GM12873 (cell line): ENCODE measurements at regions not wholly inside any gene's neighbourhood (a gene's known extent, or its start where the extent isn't known, plus 50 kb on each side); places are given as distances from the start of the nearest gene placed in this dataset.

Experiments used
- CTCF ChIP-seq: IDR thresholded peaks from 2 replicates; pipeline ENCODE4 v1.5.1; 2012; ENCODE audit warnings: low read depth, mild to moderate bottlenecking, moderate library complexity, low read length, control low read depth; ENCODE audit not compliant: insufficient read depth; ENCODE audit errors: missing control alignments

DNA sequence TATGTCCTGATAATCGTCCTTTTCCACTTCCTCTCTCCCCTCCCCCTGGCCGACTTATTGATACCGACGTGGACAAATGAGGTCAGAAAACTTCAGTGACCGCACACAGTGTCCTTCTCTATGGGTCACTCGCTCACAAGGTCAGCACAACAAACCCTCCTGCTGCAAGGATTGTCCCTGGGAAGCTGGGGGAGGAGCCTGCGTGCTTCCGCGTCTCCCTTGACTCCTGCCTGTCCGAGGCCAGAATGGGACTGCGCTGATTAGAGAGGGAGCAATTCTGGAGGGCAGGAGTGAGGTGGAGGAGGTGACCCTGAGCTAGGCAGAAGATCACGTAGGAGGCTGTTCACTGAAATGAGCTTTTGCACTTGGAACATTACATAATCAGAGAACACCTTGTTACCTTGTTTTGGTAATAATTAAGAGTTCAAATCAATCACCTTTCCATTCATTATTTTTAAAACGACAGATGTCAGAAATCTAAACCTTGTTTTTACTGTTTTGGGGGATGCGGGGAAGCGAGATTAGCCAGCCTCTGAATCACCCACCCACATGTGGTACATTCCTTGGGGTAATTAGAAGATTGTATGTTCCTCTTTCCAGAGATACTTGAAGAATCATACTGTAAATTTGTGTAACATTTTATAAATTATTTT is 70.6 kb downstream of the CTAGE1 start:
- TF ChIP-seq CTCF = no peak

GRCh38 chr18:22346401-22346952 is 71.2 kb downstream of the CTAGE1 start:
- no peak for TF ChIP-seq CTCF

DNA sequence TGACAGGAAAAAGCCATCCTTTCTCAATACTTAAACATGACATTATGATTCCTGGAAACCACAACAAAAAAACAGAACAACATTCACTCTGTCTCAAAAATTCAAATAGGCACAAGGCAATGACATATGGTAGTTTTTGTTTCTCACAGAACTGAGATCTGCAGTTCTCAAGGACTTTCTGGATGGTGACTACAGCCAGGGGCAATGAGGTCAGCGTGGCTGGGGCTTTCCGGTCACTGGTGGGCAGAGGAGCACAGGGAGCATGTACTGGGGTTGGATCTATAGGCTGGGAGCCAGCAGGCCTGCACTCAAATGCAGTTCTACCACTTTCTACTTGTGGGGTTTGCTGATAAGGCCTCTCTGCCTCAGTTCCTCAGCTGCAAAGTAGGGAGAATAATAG is 72.0 kb downstream of the CTAGE1 start:
- no peak for TF ChIP-seq CTCF

- no peak for TF ChIP-seq CTCF
Observed at GRCh38 chr18:22344908-22345670, 72.6 kb downstream of the CTAGE1 start.

DNA sequence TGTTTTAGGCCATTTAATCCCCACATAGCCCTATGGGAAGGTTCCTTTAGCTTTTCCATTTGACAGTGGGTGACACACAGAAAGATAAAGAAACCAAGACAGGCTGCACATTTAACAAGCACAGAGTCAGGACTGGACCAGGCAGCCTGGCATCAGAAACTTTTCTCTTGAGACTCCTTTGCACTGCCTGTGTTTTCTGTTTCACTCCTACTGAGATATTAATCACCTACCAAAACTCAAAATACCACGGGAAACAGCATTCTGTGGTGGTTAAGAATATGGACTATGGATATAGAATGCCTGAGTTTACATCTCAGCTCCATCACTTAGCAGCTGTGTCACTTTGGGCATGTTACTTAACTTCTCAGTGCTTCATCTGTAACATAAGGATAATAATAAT is 73.3 kb downstream of the CTAGE1 start:
- TF ChIP-seq CTCF = no peak

- no peak for TF ChIP-seq CTCF
Observed at GRCh38 chr18:22343613-22344012, 74.1 kb downstream of the CTAGE1 start.

DNA sequence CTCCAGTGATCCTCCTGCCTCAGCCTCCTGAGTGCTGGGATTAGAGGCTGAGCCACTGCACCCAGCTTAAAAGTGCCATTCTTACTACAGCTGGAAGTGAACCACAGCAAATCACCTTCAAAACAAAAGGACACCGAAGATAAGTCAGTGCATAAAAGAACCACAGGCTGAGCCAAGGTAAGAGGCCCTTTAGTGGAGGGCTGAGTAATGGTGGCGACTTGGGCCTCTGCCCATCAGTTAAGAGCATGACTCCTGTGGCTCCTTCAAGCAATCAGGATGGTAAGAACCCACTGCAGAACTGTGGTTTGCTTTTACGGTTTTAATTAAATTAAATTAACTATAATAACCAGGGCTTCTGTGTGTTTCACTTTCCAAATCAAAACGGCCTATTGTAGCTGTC is 75.1 kb downstream of the CTAGE1 start:
- no peak for TF ChIP-seq CTCF
